Activated naive CD8-positive, alpha-beta T cell (primary cell): ENCODE measurements at regions not wholly inside any gene's neighbourhood (a gene's known extent, or its start where the extent isn't known, plus 50 kb on each side); places are given as distances from the start of the nearest gene placed in this dataset.
"Not testable (repeated sequence)": the region's sequence is repeated elsewhere in the genome, so short reads cannot be mapped to it uniquely, and the experiment has no call there.

Experiments
- H3K27ac Mint-ChIP-seq: one replicate; pipeline ENCODE4 v1.8.0; 2021; ENCODE audit warnings: mixed read lengths
- H3K27me3 Mint-ChIP-seq: one replicate; pipeline ENCODE4 v1.8.0; 2021; ENCODE audit warnings: mixed read lengths
- H3K36me3 Mint-ChIP-seq: one replicate; pipeline ENCODE4 v1.8.0; 2021; ENCODE audit warnings: mixed read lengths
- H3K4me1 Mint-ChIP-seq: one replicate; pipeline ENCODE4 v1.8.0; 2021; ENCODE audit warnings: low read depth, mixed read lengths
- H3K4me3 Mint-ChIP-seq: one replicate; pipeline ENCODE4 v1.8.0; 2021; ENCODE audit warnings: mild to moderate bottlenecking, mixed read lengths
- H3K9me3 Mint-ChIP-seq: one replicate; pipeline ENCODE4 v1.8.0; 2021; ENCODE audit warnings: low read depth, mixed read lengths

- Mint-ChIP-seq H3K27ac (no peak overlapping the region), H3K4me3 (no peak overlapping the region), H3K9me3 (no peaks in the 10 kb centered on the region), H3K4me1 (peaks cover 13% of the 10 kb centered on the region), H3K36me3 (no peaks in the 10 kb centered on the region), H3K27me3 (peaks cover 3% of the 10 kb centered on the region)
These were observed 445.5 kb downstream of the TMEM121 start for GRCh38 chr14:105971593-105972500.

DNA sequence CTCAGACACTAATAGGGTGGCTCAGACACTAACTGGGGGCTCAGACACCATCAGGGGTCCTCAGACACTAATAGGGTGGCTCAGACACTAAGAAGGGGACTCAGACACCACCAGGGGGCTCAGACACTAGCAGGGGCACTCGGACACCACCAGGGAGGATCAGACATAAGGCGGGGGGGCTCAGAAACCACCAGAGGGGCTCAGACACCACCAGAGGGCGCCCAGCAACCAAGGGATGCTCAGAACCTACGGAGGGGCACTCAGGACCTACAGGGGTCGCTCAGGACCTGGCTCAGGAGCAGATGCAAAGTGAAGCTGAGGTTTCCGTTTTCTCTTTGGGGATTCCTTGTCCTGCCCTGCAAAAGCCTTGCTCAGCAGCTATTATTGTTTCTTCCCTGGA is 448.5 kb downstream of the TMEM121 start:
- Mint-ChIP-seq H3K36me3 (no peaks in the 10 kb centered on the region), H3K9me3 (no peaks in the 10 kb centered on the region), H3K27ac (no peak overlapping the region), H3K4me3 (no peak overlapping the region), H3K27me3 (peaks cover 3% of the 10 kb centered on the region), H3K4me1 (peaks cover 9% of the 10 kb centered on the region)

DNA sequence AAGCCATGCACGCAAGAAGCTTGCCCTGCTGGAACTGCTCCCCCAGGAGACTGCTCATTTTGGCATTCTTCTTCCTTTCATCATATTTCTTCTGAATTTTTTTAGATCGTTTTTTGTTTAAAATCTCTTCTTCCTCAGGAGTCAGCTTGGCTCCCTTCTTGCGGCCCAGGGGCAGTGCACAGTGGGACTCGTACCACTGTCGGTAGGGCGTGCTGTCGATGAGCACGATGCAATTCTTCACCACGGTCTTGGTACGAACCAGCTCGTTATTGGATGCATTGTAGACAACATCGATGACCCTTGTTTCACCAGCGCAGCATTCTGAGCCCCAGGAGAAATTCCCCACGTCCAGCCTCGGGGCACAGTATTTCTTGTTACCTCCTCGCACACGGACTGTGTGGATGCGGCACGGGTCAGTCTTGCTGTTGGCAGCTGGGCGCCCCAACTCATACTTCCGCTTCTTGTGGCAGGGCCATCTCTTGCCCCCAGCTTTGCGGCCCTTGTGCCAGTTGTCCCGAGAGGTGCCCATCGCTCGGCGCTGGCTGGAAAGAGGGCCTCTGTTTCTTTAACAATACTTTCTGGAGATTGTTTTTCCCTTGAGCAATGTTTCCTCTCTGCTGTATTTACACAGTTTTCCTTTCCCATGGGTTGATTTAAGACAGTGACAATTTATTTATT is 452.4 kb downstream of the TMEM121 start:
- Mint-ChIP-seq H3K27me3 (peaks cover 3% of the 10 kb centered on the region), H3K36me3 (no peaks in the 10 kb centered on the region), H3K4me3 (no peak overlapping the region), H3K4me1 (peaks cover 35% of the 10 kb centered on the region), H3K27ac (no peak overlapping the region), H3K9me3 (no peaks in the 10 kb centered on the region)

DNA sequence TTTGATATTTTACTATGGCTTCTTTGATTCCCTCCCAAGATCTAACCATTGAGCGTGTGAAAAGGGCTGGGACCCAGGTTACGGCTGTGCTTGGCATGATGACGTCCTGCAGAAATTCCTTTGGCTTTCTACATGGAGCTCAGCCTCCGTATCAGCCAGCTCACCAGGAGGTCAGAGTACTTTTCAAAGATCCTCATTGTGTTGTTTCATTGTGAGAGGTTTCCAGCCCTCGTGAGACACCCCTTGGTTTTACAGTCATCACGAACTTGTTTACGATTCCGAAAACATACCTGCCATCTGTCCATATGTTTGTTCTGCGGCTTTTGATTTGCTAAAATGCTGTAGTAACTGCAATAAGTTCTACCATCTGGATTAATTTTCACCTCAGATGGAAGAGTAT is 453.1 kb downstream of the TMEM121 start:
- no peaks in the 10 kb centered on the region for H3K9me3 Mint-ChIP-seq
- no peaks in the 10 kb centered on the region for H3K36me3 Mint-ChIP-seq
- H3K27me3 Mint-ChIP-seq = peaks cover under 1% of the 10 kb centered on the region
- no peak overlapping the region for H3K4me3 Mint-ChIP-seq
- peaks cover 35% of the 10 kb centered on the region for H3K4me1 Mint-ChIP-seq
- no peak overlapping the region for H3K27ac Mint-ChIP-seq

- peak overlapping the region; percentile 62 for H3K4me3 Mint-ChIP-seq
- H3K9me3 Mint-ChIP-seq = no peaks in the 10 kb centered on the region
- H3K36me3 Mint-ChIP-seq = no peaks in the 10 kb centered on the region
- H3K4me1 Mint-ChIP-seq = peaks cover 39% of the 10 kb centered on the region
- no peak overlapping the region for H3K27ac Mint-ChIP-seq
- no peaks in the 10 kb centered on the region for H3K27me3 Mint-ChIP-seq
These were observed 453.8 kb downstream of the TMEM121 start for GRCh38 chr14:105980224-105980623.

GRCh38 chr14:105981517-105982302 is 455.3 kb downstream of the TMEM121 start:
- Mint-ChIP-seq H3K4me3 (peak overlapping the region; percentile 0), H3K4me1 (peaks cover 49% of the 10 kb centered on the region), H3K27ac (peak overlapping the region; percentile 59)
- H3K36me3 Mint-ChIP-seq, H3K9me3 Mint-ChIP-seq, H3K27me3 Mint-ChIP-seq: not testable (repeated sequence)

DNA sequence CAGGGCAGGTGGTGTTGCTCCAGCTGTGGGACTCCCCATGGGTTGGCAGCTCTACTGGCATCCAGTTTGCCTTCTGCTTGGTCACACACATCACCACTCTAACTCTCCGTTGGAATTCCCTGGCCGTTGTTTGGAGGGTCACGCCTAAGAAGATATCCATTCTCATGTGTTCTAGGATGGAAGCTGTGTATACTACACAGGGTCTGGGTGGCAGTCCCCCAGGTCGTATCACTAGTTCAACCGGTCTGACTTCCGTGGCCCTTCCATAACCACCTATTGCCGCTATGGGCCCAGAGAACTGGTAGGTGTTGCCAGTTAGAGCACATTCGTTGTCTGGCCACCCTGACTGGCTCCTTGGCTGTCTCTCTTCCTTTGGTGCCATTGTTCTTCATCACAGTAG is 456.3 kb downstream of the TMEM121 start:
- Mint-ChIP-seq H3K36me3 (no peaks in the 10 kb centered on the region), H3K27me3 (no peaks in the 10 kb centered on the region), H3K9me3 (no peaks in the 10 kb centered on the region), H3K4me3 (no peak overlapping the region), H3K27ac (no peak overlapping the region), H3K4me1 (peaks cover 58% of the 10 kb centered on the region)

DNA sequence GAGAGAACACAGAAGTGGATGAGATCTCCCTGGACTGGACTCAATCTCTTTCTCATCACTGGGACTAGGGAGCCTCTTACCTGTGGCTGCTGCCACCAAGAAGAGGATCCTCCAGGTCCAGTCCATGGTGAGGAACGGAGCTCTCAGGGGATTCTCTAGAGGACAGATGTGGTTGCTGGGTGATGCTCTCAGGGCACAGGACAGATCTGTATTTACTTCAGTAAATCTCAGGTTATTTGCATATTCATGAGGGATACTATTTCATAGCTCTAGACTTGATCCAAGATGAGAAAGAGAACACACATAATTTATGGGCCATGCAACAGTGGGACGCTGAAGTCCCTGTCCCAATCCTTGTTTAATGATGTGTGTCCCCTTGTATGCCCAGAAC is 460.5 kb downstream of the TMEM121 start:
- Mint-ChIP-seq H3K27me3 (no peaks in the 10 kb centered on the region), H3K36me3 (no peaks in the 10 kb centered on the region), H3K4me3 (peak overlapping the region; percentile 35), H3K4me1 (peaks cover 58% of the 10 kb centered on the region), H3K9me3 (no peaks in the 10 kb centered on the region), H3K27ac (peak overlapping the region; percentile 54)

GRCh38 chr14:105987563-105987962 is 461.2 kb downstream of the TMEM121 start:
- Mint-ChIP-seq H3K27me3 (no peaks in the 10 kb centered on the region), H3K36me3 (no peaks in the 10 kb centered on the region), H3K4me3 (peak overlapping the region; percentile 46), H3K27ac (no peak overlapping the region), H3K9me3 (no peaks in the 10 kb centered on the region), H3K4me1 (peaks cover 51% of the 10 kb centered on the region)

DNA sequence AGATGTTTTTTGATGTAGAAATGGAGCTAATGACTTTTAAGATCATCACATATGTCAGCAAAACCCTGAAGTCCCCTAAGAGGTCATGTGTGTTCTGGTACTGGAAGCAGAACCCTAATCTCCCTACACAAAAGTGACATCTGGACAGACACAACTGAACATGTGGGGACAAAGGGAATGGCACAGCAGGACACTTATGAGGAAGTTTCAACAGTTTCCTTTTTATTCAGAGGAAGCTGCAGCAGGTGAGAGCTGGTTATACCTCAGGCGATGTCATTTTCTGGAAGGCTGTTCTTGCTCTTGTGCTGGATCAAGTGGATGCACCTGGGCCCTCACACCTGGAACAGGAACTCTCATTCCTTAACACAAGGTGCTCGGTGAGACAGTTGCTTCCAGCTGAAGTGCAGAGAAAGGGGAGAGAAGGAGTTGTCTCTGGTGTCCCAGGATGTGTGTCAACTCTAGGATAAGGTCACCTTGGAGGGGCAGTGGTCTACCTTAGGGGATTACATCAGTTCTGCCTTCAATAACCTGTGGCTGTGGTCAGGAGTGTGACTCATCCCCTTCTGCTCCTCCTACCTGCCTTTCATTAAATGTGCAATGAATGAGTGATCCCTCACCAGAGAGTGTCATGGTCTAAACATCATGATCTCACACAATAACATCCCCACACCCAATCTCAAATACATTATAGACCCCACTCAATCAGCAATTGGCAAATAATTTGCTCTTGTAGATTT is 463.4 kb downstream of the TMEM121 start:
- H3K9me3 Mint-ChIP-seq = no peaks in the 10 kb centered on the region
- H3K4me3 Mint-ChIP-seq = no peak overlapping the region
- H3K27me3 Mint-ChIP-seq = no peaks in the 10 kb centered on the region
- no peaks in the 10 kb centered on the region for H3K36me3 Mint-ChIP-seq
- H3K27ac Mint-ChIP-seq = peak overlapping the region; percentile 37
- peaks cover 59% of the 10 kb centered on the region for H3K4me1 Mint-ChIP-seq

DNA sequence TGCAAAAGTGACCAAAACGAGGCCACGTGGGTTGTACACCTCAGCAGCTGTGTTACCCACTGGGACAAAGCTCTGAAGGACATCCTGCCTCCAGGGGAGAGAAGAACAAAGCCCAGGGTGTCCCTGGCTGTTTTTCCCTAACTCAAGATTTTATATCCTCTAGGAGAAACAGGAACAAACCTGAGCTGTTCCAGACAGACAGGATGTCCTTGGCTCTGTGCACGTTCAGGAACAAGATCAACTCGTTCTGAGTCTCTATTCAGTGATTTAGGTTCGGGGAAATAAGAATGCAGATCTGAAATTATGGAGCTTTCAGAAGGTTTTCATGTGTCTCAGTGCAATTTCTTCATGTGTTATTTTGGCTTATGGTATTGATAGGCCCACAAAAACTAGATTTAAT is 465.3 kb downstream of the TMEM121 start:
- not testable (repeated sequence) for H3K4me3 Mint-ChIP-seq, H3K27ac Mint-ChIP-seq, H3K9me3 Mint-ChIP-seq, H3K36me3 Mint-ChIP-seq, H3K27me3 Mint-ChIP-seq
- peaks cover 45% of the 10 kb centered on the region for H3K4me1 Mint-ChIP-seq

GRCh38 chr14:105993814-105994213 is 467.4 kb downstream of the TMEM121 start:
- H3K36me3 Mint-ChIP-seq = no peaks in the 10 kb centered on the region
- no peak overlapping the region for H3K4me3 Mint-ChIP-seq
- no peaks in the 10 kb centered on the region for H3K9me3 Mint-ChIP-seq
- no peaks in the 10 kb centered on the region for H3K27me3 Mint-ChIP-seq
- peak overlapping the region; percentile 34 for H3K27ac Mint-ChIP-seq
- H3K4me1 Mint-ChIP-seq = peaks cover 35% of the 10 kb centered on the region

- H3K27ac Mint-ChIP-seq, H3K27me3 Mint-ChIP-seq, H3K36me3 Mint-ChIP-seq, H3K9me3 Mint-ChIP-seq, H3K4me3 Mint-ChIP-seq: not testable (repeated sequence)
- peaks cover 30% of the 10 kb centered on the region for H3K4me1 Mint-ChIP-seq
These were observed 468.8 kb downstream of the TMEM121 start for GRCh38 chr14:105995011-105995710.

GRCh38 chr14:105998597-105998996 is 472.2 kb downstream of the TMEM121 start:
- Mint-ChIP-seq H3K27ac (peak overlapping the region; percentile 83), H3K4me3 (peak overlapping the region; percentile 76), H3K4me1 (peaks cover 39% of the 10 kb centered on the region)
- not testable (repeated sequence) for H3K9me3 Mint-ChIP-seq, H3K36me3 Mint-ChIP-seq, H3K27me3 Mint-ChIP-seq
